ENCODE measurements at regions not wholly inside any gene's neighbourhood (a gene's known extent, or its start where the extent isn't known, plus 50 kb on each side); places are given as distances from the start of the nearest gene placed in this dataset.
"Not testable (repeated sequence)": the region's sequence is repeated elsewhere in the genome, so short reads cannot be mapped to it uniquely, and the experiment has no call there.

DNA sequence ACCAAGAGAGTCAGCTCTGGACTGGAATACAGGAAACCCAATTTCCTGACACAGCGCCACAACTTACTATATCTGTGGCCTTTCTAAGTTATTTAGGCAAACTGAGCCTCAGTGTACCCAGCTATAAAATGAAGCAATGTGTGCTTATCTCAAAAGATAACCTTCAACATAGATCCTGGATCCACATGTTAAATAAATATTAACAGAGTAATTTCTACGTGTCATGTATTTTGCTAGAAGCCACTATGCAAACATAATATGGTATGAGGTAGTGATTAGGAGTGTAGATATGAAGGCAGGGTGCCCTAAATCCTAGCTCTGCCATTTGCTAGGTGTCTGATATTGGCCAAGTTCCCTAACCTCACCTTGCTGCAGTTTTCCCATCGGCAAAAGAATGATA lies 527.0 kb downstream of the RAB28 start:
- peak; percentile 62 for ATAC-seq
- no peak for DNase-seq (ENCODE audit: low spot score)

DNA sequence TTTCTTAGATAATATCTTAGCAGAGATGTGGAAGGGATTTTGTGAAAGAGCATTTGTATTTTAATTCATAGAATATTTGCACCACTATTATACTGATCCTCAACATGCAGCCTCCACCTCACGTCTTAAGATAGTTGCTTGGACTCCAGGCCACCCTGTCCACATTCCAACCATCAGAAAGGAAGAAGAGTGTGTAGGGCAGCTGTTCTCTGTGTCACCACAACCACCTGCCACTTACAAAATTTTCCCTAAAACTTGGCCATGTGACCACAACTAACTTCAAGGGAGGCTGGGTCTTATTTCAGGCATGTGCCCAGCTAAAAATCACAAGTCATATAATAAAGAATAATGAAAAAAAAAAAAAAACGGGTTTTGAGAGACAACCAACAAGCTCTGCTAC lies 528.1 kb downstream of the RAB28 start:
- DNase-seq (ENCODE audit: low spot score) (no peak), ATAC-seq (no peak)

DNA sequence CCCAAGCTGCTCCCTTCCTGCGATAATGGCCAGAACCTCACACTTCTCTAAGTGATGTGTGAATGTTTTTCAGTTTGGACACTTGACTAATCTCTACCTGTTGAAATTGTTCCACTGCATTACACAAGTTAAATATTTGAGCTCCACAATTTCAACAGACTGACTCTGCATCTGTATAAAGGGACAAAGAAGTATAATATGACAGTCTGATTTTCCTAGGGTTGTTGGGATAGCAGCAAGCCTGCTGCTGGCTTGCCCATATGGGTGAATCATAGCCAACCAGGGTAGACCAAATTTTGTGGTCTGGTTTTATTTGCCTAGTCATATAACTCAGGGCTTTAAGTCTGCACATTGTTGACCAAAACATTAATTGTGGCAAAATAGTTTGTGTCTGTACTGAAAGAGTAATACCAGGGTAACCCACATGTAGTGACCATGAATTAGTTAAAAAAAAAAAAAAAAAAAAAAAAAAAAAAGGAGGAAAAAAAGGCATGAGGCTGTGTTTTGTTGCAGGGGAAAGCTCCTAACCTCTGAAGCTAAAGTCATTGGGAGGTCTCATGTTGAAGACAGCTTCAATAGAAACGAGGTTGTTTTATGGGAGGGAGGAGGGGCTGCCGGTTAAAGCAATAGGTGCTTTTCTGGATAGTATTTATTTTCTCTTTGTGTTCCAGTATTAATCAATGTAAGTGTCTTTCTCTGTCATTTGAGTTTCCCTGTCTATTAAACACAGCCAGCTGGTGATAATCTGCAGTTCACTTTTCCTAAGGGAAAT lies 534.2 kb downstream of the RAB28 start:
- peak; percentile 92 for ATAC-seq
- no peak for DNase-seq (ENCODE audit: low spot score)

DNA sequence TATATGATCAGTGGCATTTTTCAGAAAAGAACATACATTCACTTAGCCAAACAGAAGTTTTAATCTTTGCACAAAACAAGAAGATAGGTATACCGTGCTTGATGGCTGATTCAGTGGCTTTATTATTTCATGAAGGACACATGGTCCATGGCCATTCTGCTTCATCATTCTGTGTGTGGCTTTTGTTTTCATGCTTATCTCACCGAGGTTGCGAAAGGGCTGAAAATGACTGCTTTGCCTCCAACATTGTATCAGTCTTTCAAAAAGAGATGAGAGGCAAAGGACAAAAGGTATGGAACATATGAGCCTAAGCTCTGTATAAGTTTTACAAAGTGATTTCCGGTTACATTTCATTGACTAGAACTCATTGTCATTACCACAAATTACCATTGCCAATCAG lies 541.1 kb downstream of the RAB28 start:
- no peak for DNase-seq (ENCODE audit: low spot score)
- no peak for ATAC-seq

DNA sequence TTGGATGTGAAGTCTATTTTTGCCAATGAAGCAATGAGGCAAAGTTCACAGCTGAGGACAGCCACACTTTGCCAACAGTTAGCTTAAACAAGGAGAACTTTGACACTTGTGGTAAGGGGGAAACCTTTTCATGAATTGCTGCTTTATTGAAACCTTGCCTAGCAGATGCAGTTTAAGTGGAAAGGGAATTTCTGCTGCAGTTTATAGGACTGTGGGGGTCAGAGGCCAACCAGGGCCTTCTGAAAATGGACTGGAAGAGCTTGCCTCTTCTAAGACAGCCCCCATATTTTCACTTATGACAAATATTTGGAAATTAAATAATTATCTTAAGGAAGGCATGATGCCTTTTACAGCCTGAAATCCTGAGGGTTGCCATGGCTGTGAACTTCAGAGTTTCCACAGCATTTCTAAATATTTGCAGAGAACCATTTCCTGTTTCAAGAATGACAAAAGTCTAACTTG lies 550.3 kb downstream of the RAB28 start:
- ATAC-seq (peak; percentile 87), DNase-seq (ENCODE audit: low spot score) (peak; percentile 68)

DNA sequence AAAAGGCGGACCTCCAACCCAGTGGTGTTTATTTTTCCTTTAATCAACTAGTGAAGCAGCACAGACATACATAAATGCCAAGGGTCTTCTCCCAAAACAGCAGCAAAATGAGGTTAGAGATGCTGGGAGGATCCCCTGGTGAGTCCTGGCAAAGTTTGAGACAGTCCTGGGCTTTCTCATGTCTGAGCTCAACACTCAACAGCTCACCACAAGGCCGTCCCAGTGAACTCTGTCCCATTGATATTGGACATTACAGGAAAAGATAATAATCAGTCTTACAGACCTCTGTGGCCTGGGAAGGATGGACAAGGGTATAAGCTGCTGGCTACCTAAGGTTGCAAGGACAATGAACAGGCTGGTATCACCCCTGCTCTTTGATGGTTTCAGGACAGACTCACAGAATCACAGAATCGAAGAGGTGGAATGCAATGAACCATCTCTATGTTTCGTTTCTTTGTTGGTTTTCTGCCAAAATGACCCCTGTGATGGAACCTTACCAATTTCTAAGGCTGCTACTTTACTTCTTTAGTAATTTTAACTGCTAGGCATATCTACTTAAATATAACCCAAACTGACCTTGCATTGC lies 551.8 kb downstream of the RAB28 start:
- DNase-seq (ENCODE audit: low spot score): no peak
- peak; percentile 19 for ATAC-seq

DNA sequence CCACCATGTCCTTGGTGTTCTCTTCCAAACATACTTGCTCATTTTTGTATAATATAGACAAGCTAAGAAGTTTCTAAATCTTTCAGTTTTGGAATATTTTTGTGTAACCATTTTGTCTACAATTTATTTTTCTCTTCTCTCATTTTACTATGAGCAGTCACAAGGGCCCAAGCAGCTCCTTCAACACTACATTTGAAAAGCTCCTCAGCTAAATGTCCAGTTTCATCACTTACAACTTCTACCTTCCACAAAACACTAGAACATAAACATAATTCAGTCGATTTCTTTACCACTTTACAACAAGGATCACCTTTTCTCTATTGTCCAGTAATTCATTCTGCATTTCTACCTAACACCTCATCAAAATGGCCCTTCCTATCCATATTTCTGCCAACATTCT lies 554.4 kb downstream of the RAB28 start:
- ATAC-seq: no peak
- no peak for DNase-seq (ENCODE audit: low spot score)

DNA sequence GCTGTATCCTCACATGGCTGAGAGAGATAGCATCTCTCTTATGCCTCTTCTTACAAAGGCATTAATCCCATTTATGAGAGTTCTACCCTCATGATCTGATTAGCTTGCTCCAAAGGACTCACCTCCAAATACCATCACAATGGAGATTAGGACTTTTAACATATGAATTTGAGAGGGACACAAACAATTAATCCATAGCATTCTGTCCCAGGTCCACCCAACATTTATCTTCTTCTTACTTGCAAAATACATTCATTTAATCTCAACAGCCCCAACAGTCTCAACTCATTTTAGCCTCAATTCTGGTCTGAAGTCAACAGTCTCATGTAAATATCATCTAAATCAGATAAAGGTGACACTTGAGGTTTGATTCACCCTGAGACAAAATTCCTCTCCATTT lies 555.4 kb downstream of the RAB28 start:
- ATAC-seq: no peak

DNA sequence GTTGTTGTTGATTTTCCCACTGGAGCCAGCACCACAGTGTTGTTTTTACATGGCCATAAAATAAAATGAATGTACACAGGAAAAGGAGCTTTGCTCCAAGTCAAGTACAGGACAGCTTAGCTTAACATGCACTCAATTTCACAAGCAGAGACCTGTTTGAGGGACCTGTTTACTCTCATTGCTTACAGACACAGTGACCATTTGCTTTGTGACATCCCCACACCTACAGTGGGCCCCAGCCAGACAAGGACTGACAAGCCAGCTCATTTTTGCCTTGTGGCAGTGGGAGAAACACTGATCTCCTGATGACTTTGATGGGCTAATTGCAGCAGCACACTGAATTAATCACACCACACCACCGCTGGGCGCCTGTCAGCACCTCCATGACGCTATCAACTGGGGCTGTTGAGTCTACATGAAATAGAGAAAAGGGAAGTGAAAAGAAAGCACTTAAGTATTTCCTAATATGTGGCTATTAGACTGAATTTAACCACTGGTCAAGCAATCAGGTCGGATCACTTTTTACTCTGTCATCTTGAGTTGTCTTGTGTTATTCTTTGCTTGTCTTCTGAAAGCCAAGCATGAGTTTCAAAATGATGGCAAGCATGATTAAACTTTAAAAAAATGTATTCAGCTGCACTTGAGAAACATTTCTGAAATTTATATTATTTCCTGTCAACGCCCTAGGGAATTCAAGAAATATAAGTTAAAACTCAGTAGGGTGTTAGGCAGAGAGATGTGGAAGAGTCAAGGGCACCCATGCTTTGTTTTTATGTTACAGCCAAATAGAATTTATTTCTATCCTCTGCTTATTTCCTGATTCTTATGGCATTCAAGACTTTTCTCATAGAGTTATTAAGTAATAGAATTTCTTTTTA lies 557.7 kb downstream of the RAB28 start:
- ATAC-seq (peak; percentile 32), DNase-seq (ENCODE audit: low spot score) (no peak)

More for the DNA sequence above, 555.4 kb downstream of the RAB28 start:
- no peak for DNase-seq (ENCODE audit: low spot score)

DNA sequence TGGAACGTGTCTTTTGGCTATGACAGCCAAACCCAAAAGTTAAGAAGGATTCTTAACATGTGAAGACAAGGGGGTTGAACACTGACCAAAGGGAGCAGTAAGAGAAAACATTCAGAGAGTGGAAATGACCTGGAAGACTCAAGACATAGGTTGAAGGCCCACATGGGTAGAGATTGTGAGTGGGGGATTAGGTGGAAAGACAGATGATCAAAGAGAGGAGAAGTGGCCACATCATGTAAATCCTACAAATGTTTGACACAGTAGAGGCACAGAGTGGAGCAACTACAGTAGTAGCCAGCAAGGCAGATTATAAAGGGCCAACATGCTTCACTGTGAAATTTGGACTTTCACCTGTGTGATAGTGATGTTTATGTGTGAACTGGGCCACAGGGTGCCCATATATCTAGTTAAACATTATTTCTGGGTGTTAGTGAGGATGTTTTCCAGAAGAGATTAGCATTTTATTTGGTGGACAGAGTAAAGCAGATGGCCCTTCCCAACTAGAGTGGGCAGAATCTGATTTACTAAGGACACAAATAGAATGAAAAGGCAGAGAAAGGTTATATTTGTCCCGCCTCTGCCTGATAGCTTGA lies 559.3 kb downstream of the RAB28 start:
- peak; percentile 75 for ATAC-seq
- DNase-seq (ENCODE audit: low spot score): no peak

DNA sequence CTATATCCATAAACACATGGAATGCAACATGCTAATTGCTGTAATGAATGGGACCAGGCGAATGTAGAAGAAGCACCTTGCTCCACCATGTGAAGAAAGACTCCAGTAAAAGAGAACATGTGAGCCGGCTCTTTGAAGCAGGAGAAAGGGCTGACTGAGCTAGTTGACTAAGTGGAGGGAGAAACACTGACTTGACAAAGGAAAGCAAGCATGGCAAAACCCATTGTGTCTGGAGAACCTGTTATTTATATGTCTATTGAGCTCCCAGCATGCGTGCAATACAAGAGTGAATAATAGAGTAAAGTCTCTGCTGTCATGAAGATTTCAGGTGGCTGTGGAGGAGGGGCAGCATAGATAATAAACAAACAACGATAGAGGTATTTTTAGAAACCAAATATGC lies 559.9 kb downstream of the RAB28 start:
- no peak for DNase-seq (ENCODE audit: low spot score)

DNA sequence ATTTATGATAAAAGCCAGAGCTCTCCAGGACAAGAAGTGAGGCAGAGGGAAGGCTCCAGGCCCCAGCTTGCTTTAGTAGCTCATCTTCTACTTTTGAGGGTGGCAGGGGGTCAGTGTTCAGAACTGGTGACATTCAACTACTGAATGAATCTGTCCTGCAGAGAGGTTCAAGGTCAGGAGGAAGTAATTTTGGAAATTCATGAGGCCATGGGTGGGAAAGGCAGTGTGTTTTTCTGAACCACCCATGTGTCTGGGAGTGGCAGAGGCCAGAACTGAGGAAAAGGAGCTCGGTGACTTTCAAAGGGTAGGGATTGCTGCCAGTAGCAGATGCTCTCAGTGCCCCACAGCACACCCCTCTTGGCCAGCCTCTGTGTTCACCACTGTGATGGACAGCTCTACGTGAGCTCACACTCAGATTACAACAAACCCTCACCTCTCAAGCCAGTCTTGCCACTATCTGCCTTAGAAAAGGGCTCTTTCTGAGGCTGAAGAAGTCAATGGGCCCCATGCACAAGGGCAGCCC lies 571.2 kb downstream of the RAB28 start:
- DNase-seq (ENCODE audit: low spot score) (no peak), ATAC-seq (no peak)

More for the DNA sequence above, 559.9 kb downstream of the RAB28 start:
- no peak for ATAC-seq

DNA sequence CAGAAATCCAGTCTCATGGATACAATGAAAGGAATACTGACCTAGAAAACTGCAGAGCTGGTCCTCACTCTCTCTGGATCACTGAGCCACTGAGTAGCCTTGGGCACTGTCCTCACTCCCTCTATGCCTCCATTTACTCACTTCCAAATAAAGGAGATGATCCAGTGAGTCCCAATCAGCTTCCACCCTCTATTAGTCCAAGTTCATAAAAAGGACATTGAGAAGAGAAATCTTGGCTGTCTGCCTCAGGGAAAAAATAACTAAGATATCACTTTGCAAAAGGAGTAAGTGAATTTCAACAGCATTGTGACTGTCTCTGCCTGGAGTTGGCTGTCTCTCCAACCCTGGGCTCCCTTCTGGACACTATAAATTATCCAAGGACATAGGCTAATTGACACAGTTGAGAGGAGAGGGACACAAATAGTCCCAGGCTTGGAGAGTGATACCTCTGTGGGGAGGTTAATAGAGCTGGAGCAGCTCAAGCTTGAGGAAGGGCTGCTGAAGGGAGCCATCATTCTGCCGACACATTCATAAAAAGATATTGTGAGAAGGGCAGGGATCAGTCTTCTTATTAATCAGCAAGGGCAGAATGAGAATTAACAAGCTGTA lies 572.3 kb downstream of the RAB28 start:
- ATAC-seq (no peak), DNase-seq (ENCODE audit: low spot score) (no peak)

DNA sequence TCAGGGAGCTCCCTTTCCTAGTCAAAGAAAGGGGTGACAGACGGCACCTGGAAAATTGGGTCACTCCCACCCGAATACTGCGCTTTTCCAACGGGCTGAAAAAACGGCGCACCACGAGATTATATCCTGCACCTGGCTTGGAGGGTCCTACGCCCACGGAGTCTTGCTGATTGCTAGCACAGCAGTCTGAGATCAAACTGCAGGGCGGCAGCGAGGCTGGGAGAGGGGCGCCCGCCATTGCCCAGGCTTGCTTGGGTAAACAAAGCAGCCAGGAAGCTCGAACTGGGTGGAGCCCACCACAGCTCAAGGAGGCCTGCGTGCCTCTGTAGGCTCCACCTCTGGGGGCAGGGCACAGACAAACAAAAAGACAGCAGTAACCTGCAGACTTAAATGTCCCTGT lies 580.5 kb downstream of the RAB28 start:
- not testable (repeated sequence) for ATAC-seq; DNase-seq (ENCODE audit: low spot score)

DNA sequence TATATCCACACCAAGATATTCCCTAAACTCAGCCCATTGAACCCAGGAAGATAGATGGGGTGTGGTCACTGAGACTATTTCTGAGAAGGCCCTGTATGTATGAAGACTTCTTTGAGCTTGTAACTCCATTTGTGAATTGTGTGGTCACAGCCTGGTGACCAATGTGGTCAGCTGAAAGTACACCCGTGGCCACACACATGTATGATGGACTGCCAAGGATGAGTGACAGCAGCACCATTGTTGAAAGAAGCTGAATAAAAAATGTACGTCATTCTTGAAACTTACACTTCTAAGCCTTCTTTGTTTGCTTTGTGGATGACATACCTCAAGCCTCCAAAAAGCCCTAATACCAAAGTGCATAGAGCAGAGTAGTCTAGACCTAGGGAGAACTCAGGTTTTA lies 581.4 kb downstream of the RAB28 start:
- ATAC-seq (no peak), DNase-seq (ENCODE audit: low spot score) (no peak)

DNA sequence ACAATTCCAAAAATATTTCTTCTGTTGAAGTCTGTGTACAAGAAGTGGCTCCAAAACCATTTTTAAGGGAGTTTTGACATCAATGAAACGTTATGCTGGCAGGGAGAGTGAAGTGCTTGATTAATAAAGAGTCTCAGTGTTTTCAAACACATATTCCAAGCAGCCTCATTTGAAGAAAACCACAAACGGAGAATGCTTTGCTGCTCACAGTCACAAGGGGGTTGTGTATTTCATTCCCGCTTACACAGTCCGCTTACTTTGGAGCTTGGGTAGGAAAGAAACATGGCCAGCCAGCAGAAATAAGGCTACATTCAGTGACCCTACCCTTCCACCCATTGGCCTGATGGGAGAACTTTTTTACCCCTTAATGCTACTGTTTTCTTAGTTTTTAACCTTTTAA lies 586.2 kb downstream of the RAB28 start:
- DNase-seq (ENCODE audit: low spot score) (no peak), ATAC-seq (no peak)

DNA sequence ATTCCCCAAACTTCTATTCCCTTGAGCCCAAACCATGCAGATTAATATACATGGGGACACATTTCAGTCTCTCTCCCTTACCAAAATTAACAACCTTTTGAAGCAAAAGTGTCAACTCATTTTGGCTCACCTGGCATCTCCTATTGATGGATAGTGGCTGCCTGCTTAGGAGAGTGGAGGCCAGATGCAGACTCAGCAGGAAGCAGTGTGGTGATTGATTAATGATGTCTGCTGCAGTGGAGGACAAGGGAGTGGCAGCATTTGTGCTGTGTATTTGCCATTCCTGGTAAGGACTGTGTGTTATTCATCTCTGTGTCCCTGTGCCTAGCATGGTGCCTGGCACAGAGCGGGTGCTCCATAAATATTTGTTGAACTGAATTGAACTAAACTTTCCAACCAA lies 590.1 kb downstream of the RAB28 start:
- ATAC-seq (no peak), DNase-seq (ENCODE audit: low spot score) (no peak)

DNA sequence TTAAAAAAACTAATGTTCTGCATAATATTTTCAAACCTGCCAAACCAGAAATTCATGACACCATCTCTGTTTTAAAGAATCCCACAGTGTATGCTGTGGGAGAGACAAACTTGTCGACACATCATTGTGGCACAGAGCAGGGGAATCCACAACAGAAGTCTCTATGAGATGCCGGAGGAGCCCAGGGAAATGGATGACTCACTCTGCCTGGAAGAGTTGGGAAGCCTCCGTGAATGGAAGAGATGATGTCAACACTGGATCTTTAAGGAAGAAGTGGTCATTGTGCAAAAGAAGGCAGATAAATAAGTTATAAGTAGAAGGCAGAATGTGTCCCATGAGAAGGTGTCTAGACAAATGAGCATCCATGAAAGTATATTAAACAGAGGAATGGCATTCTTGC lies 595.1 kb downstream of the RAB28 start:
- no peak for DNase-seq (ENCODE audit: low spot score)
- no peak for ATAC-seq

DNA sequence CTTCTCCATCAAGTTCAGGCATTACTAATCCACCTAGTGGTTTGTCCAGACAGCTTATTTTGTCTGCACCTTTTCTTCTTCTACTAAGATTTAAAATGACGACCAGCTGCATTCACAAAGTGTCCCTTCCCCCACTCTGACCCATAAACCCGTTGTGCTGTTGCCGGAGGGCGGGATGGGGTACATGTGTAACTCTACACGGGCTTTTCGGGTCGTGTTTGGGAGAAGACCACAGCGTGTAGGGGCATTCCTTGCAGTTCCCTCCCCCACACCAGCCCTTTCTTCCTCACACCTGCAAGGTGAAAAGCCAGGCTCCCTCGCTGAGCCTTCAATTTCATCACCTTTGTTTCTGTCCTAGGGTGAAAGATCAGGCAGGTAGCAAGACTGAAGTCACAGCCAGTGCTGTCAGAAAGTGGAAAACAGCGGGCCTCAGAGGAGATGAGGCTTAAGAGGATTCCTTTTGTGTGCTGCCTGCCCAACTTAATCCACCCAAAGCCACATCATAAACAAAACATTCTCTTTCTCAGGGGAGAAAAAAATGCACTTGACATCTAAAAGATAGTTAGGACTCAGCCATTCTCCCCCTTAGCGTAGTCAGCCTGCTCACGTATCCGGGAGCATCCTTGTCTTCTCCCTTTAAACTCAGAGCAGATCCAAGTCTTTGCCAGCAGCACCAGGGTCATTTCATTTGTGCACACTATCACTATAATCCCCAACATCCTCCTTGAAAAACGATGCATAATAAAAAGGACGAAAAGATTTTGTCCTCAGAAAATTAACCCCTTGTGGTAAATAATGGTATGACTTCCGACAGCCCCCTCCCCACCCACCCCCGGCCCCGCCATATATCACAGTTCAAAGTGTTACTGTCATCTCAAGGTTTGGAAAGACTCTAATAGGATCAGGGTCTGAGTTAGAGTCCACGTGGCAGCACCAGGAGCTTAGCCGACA lies 599.0 kb downstream of the RAB28 start:
- ATAC-seq: no peak
- no peak for DNase-seq (ENCODE audit: low spot score)
